HepG2 (cell line): ENCODE measurements at regions not wholly inside any gene's neighbourhood (a gene's known extent, or its start where the extent isn't known, plus 50 kb on each side); places are given as distances from the start of the nearest gene placed in this dataset.

ENCODE experiments used
- ATAC-seq: fragments of 200-7000 bp; cut with Tn5 transposase; 3 replicates; pipeline ENCODE4 v1.9.1; 2020; ENCODE audit warnings: mild to moderate bottlenecking, moderate library complexity
- BruUV-seq: library from RNA; stranded (reverse); fragments of 400-500 nt; replicated peaks from 2 replicates; lab custom pipeline; 2021; lab: Mats Ljungman, UMichigan
- CTCF ChIA-PET: fragments of 300-600 bp; formaldehyde crosslinking; extraction: SDS; loops from one replicate; lab custom pipeline; 2021; ENCODE audit warnings: low total read pairs, inconsistent platforms, low intra/inter-chr PET ratio; lab: Yijun Ruan, JAX
- POLR2A ChIA-PET: fragments of 350-600 bp; sonication (Branson Sonifier 250); formaldehyde crosslinking; loops from one replicate; lab custom pipeline; 2020; ENCODE audit warnings: antibody characterized with exemption, inconsistent platforms; lab: Yijun Ruan, JAX
- DNase-seq: peaks from one replicate; pipeline ENCODE4 v3.0.0-alpha.2; 2015; ENCODE audit warnings: low spot score
- FAIRE-seq: peaks from 3 replicates; lab custom pipeline; 2011; peaks lifted over from hg19 to GRCh38; lab: Jason Lieb, UNC
- H2AFZ ChIP-seq: one replicate; pipeline ENCODE4 v1.6.1; 2011; ENCODE audit warnings: low read length, inconsistent platforms
- H3K27ac ChIP-seq: fragments of 300-600 bp; 3 replicates; pipeline ENCODE4 v1.8.0; 2011; ENCODE audit warnings: mixed run types, mild to moderate bottlenecking, mixed read lengths, low read length, inconsistent platforms; ENCODE audit not compliant: insufficient read depth; ENCODE audit errors: extremely low read length
- H3K27me3 ChIP-seq, 2 experiments: fragments of 200-600 bp in 1 of 2; 2 replicates in 1 of 2; 3 replicates in 1 of 2; pipeline versions ENCODE4 v1.6.0 to v1.8.0; 2011; ENCODE audit warnings: low read length in 2 of 2, mild to moderate bottlenecking in 2 of 2, moderate library complexity in 2 of 2, inconsistent platforms in 1 of 2; ENCODE audit not compliant: insufficient read depth in 2 of 2, control insufficient read depth in 1 of 2
- H3K36me3 ChIP-seq, 2 experiments: fragments of 200-600 bp in 1 of 2; replicated peaks in 1 of 2; 2 replicates in 1 of 2; 3 replicates in 1 of 2; pipeline versions ENCODE4 v1.5.1 to v1.8.0; 2011; ENCODE audit warnings: low read length in 2 of 2, inconsistent platforms in 1 of 2; ENCODE audit not compliant: insufficient read depth in 2 of 2, control insufficient read depth in 1 of 2
- H3K4me1 ChIP-seq: 2 replicates; pipeline ENCODE4 v1.5.1; 2012; ENCODE audit warnings: low read length, inconsistent platforms; ENCODE audit not compliant: insufficient read depth
- H3K4me2 ChIP-seq: 2 replicates; pipeline ENCODE4 v1.6.0; 2011; ENCODE audit warnings: low read depth, low read length, inconsistent platforms
- H3K4me3 ChIP-seq, 3 experiments: fragments of 200-600 bp in 1 of 3; sonication (generic), shearing (Covaris generic) in 1 of 3; replicated peaks in 1 of 3; 2 replicates each; pipeline ENCODE4 v1.5.1; 2011 to 2016; ENCODE audit warnings: low read length in 3 of 3, inconsistent platforms in 2 of 3, low read depth in 2 of 3, mild to moderate bottlenecking in 2 of 3, control low read depth in 1 of 3, mixed read lengths in 1 of 3; ENCODE audit not compliant: insufficient read depth in 1 of 3
- H3K79me2 ChIP-seq: one replicate; pipeline ENCODE4 v1.6.1; 2011; ENCODE audit warnings: low read length, inconsistent platforms; ENCODE audit not compliant: insufficient read depth
- H3K9ac ChIP-seq: 2 replicates; pipeline ENCODE4 v1.6.0; 2011; ENCODE audit warnings: mild to moderate bottlenecking, low read depth, low read length, inconsistent platforms; ENCODE audit not compliant: insufficient read depth
- H3K9me3 ChIP-seq: 2 replicates; pipeline ENCODE4 v1.5.1; 2012; ENCODE audit warnings: mild to moderate bottlenecking, low read length
- H4K20me1 ChIP-seq: 2 replicates; pipeline ENCODE4 v1.6.0; 2011; ENCODE audit warnings: inconsistent platforms, mild to moderate bottlenecking, low read length, moderate library complexity; ENCODE audit not compliant: insufficient read depth
- ETV6 ChIP-seq: sonication (generic); formaldehyde crosslinking; conservative IDR thresholded peaks from 2 replicates; pipeline ENCODE4 v1.4.0; 2020; ENCODE audit warnings: missing genetic modification reagents
- MTERF4 ChIP-seq: sonication (generic); formaldehyde crosslinking; IDR thresholded peaks from 2 replicates; pipeline ENCODE4 v1.8.0; 2023; ENCODE audit warnings: mild to moderate bottlenecking, missing genetic modification reagents
- TBL1XR1 ChIP-seq: fragments of 150-350 bp; IDR thresholded peaks from 2 replicates; pipeline ENCODE4 v1.6.1; 2014; ENCODE audit warnings: borderline replicate concordance, low read length; ENCODE audit not compliant: partially characterized antibody
- ZBTB2 ChIP-seq: sonication (generic); formaldehyde crosslinking; IDR thresholded peaks from 2 replicates; pipeline ENCODE4 v1.8.0; 2022; ENCODE audit warnings: low read depth, missing genetic modification reagents
- ZKSCAN5 ChIP-seq: sonication (generic); formaldehyde crosslinking; IDR thresholded peaks from 2 replicates; pipeline ENCODE4 v1.5.1; 2020; ENCODE audit warnings: mild to moderate bottlenecking, missing genetic modification reagents
- ZNF550 ChIP-seq: sonication (generic); formaldehyde crosslinking; IDR thresholded peaks from 2 replicates; pipeline ENCODE4 v1.4.0; 2020; ENCODE audit warnings: mild to moderate bottlenecking, missing genetic modification reagents, borderline replicate concordance
- ZNF672 ChIP-seq: sonication (generic); formaldehyde crosslinking; IDR thresholded peaks from 2 replicates; pipeline ENCODE4 v1.8.1; 2022; ENCODE audit warnings: missing genetic modification reagents
- WGBS: methylation state at CpG from one replicate; pipeline ENCODE4 v1.1.6; 2017; ENCODE audit warnings: low lambda C conversion rate; 5-methylcytosine and 5-hydroxymethylcytosine counted together
- in situ Hi-C: cut with HindIII; loops from 2 replicates; pipeline ENCODE4 v1.10.0; 2017; ENCODE audit warnings: low pct_unique_long_range_greater_than_20kb; ENCODE audit not compliant: extremely low pct_ligation_motif_present
- intact Hi-C: fragments of 100-400 bp; cut with micrococcal nuclease; formaldehyde crosslinking; loops from one replicate; pipeline ENCODE4 v1.10.0; 2022; ENCODE audit not compliant: unreplicated experiment
- TF ChIP-seq, protein P1 (sequence below): sonication (generic); formaldehyde crosslinking; IDR thresholded peaks from 2 replicates; pipeline ENCODE4 v1.5.0; 2020; ENCODE audit warnings: missing genetic modification reagents

DNA sequence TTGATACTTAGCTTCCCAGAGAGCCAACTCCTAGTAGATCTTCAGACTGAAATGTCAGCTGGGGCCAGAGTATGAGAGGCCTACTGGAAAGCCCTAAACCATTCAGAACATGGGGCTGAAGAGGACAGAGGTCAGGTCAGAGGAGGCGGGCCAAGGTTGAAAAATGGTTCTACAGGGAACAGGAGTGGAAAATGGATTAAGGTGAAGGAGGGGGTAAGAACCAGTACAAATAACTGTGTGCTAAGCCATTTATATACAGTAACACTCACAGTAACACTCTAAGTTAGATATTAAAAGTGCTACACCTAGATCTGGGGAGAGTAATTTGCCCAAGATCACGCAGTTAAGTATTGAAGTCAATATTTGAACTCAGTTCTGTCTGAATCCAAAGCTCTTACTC is 313.2 kb upstream of the MAP3K7 start:
- no peak overlapping the region for H3K4me2 ChIP-seq
- ATAC-seq (no peak), DNase-seq (no peak), FAIRE-seq (no peak)
- H3K9ac ChIP-seq: no peak overlapping the region
- no peak overlapping the region for H3K27ac ChIP-seq
- H3K79me2 ChIP-seq: no peaks in the 10 kb centered on the region
- TF ChIP-seq MTERF4 (CRISPR knock-in tag): no peak
- no peak for TF ChIP-seq ZNF672 (CRISPR knock-in tag)
- no peak for TF ChIP-seq TBL1XR1
- no peak for TF ChIP-seq ETV6
- no peak for TF ChIP-seq ZNF550
- no TSS peak for BruUV-seq
- no peaks in the 10 kb centered on the region for H3K9me3 ChIP-seq
- H4K20me1 ChIP-seq: no peaks in the 10 kb centered on the region
- no peak overlapping the region for H2AFZ ChIP-seq
- WGBS: 10% methylated on average over 2 of the region's 2 CpGs
- H3K27me3 ChIP-seq: no peaks in the 10 kb centered on the region
- in situ Hi-C loops: no loop called here
- no peak overlapping the region for H3K4me3 ChIP-seq
- POLR2A ChIA-PET: no interaction called here
- CTCF ChIA-PET: no interaction called here
- H3K4me1 ChIP-seq: no peaks in the 10 kb centered on the region
- H3K36me3 ChIP-seq: no peaks in the 10 kb centered on the region
- intact Hi-C loops: no loop called here

DNA sequence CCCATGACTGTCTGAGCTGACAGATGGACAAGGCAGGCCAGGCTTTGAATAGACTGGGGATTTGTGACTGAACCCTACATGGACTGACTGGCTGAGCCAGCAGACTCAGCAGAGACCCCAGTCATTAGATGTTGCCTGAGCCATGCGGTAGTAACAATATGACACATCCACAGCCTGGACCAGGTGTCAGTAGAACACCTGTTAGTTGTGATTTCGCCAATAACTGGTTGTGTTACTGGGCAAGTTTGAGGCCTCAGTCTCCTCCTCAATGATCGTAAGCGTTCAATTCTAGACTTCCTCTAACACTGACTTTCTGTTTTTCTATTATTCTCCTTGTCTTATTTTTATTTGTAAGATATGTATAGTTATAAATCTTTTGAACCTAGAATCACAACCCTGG is 311.9 kb upstream of the MAP3K7 start:
- Histone ChIP-seq H4K20me1 (no peaks in the 10 kb centered on the region), H2AFZ (no peak overlapping the region), H3K4me3 (no peak overlapping the region), H3K36me3 (no peaks in the 10 kb centered on the region), H3K4me2 (no peak overlapping the region), H3K4me1 (no peaks in the 10 kb centered on the region), H3K27me3 (no peaks in the 10 kb centered on the region), H3K9ac (no peak overlapping the region), H3K9me3 (no peaks in the 10 kb centered on the region), H3K79me2 (no peaks in the 10 kb centered on the region), H3K27ac (no peak overlapping the region)
- FAIRE-seq (no peak), ATAC-seq (no peak), DNase-seq (no peak)
- BruUV-seq: no TSS peak
- intact Hi-C loops: no loop called here
- CTCF ChIA-PET: no interaction called here
- POLR2A ChIA-PET: no interaction called here
- in situ Hi-C loops: no loop called here
- 5% methylated on average over 4 of the region's 4 CpGs for WGBS
- no peak for TF ChIP-seq ZKSCAN5 (CRISPR knock-in tag)
- TF ChIP-seq ZBTB2: no peak
- TF ChIP-seq, protein P1, sequence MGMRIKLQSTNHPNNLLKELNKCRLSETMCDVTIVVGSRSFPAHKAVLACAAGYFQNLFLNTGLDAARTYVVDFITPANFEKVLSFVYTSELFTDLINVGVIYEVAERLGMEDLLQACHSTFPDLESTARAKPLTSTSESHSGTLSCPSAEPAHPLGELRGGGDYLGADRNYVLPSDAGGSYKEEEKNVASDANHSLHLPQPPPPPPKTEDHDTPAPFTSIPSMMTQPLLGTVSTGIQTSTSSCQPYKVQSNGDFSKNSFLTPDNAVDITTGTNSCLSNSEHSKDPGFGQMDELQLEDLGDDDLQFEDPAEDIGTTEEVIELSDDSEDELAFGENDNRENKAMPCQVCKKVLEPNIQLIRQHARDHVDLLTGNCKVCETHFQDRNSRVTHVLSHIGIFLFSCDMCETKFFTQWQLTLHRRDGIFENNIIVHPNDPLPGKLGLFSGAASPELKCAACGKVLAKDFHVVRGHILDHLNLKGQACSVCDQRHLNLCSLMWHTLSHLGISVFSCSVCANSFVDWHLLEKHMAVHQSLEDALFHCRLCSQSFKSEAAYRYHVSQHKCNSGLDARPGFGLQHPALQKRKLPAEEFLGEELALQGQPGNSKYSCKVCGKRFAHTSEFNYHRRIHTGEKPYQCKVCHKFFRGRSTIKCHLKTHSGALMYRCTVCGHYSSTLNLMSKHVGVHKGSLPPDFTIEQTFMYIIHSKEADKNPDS (CRISPR knock-in tag): no peak
